Endothelial cell of umbilical vein (primary cell): ENCODE measurements at regions not wholly inside any gene's neighbourhood (a gene's known extent, or its start where the extent isn't known, plus 50 kb on each side); places are given as distances from the start of the nearest gene placed in this dataset.

Source experiments
- BruUV-seq: library from RNA; stranded (reverse); fragments of 400-500 nt; replicated peaks from 2 replicates; lab custom pipeline; 2021; lab: Mats Ljungman, UMichigan
- CTCF ChIA-PET: fragments of 300-600, 350-600 bp; sonication (Branson Sonifier 250); formaldehyde crosslinking; loops from one replicate; lab custom pipeline; 2021; ENCODE audit warnings: antibody characterized with exemption, inconsistent platforms; lab: Charles Lee
- POLR2A ChIA-PET: fragments of 300-600, 350-600 bp; sonication (Branson Sonifier 250); formaldehyde crosslinking; loops from one replicate; lab custom pipeline; 2021; ENCODE audit warnings: antibody characterized with exemption, inconsistent platforms; lab: Charles Lee
- DNase-seq: peaks from one replicate; pipeline ENCODE4 v3.0.0-alpha.2; 2011; ENCODE audit warnings: low read depth, low spot score
- FAIRE-seq: peaks from 2 replicates; lab custom pipeline; 2011; peaks lifted over from hg19 to GRCh38; lab: Jason Lieb, UNC
- H2AFZ ChIP-seq: 2 replicates; pipeline ENCODE4 v1.6.0; 2012; ENCODE audit warnings: low read depth, low read length, control low read depth, inconsistent platforms
- H3K27ac ChIP-seq: 2 replicates; pipeline ENCODE4 v1.5.1; 2011; ENCODE audit warnings: low read depth, mild to moderate bottlenecking, control low read depth, low read length, moderate library complexity; ENCODE audit not compliant: insufficient read depth
- H3K27me3 ChIP-seq, 2 experiments: 2 replicates each; pipeline versions ENCODE4 v1.6.0 to v1.6.1; 2011; ENCODE audit warnings: low read length in 2 of 2, mixed read lengths in 1 of 2; ENCODE audit not compliant: control insufficient read depth in 2 of 2, insufficient read depth in 2 of 2
- H3K36me3 ChIP-seq, 2 experiments: 2 replicates in 1 of 2; 3 replicates in 1 of 2; pipeline ENCODE4 v1.5.1; 2011; ENCODE audit warnings: low read length in 2 of 2, mild to moderate bottlenecking in 1 of 2, moderate library complexity in 1 of 2; ENCODE audit not compliant: control insufficient read depth in 2 of 2, insufficient read depth in 2 of 2; ENCODE audit errors: extremely low read depth in 1 of 2
- H3K4me1 ChIP-seq: 3 replicates; pipeline ENCODE4 v1.5.1; 2011; ENCODE audit warnings: mild to moderate bottlenecking, low read length; ENCODE audit not compliant: control insufficient read depth, insufficient read depth; ENCODE audit errors: extremely low read depth
- H3K4me2 ChIP-seq: 2 replicates; pipeline ENCODE4 v1.6.1; 2011; ENCODE audit warnings: low read length, control low read depth, mixed read lengths; ENCODE audit not compliant: insufficient read depth
- H3K4me3 ChIP-seq, 3 experiments: fragments of 200-600 bp in 1 of 3; sonication (generic), shearing (Covaris generic) in 1 of 3; replicated peaks in 1 of 3; 2 replicates each; pipeline ENCODE4 v1.5.1; 2011 to 2016; ENCODE audit warnings: control low read depth in 3 of 3, low read length in 3 of 3, mild to moderate bottlenecking in 2 of 3, inconsistent platforms in 1 of 3, low read depth in 1 of 3, moderate library complexity in 1 of 3; ENCODE audit not compliant: insufficient read depth in 1 of 3
- H3K79me2 ChIP-seq: 2 replicates; pipeline ENCODE4 v1.6.0; 2012; ENCODE audit warnings: low read length, inconsistent platforms; ENCODE audit not compliant: control insufficient read depth, insufficient read depth
- H3K9ac ChIP-seq: replicated peaks from 2 replicates; pipeline ENCODE3; 2011; ENCODE audit warnings: low read length, control low read depth; ENCODE audit not compliant: insufficient read depth; ENCODE audit errors: extremely low read depth
- H3K9me1 ChIP-seq: replicated peaks from 3 replicates; pipeline ENCODE4 v1.6.0; 2011; ENCODE audit warnings: mild to moderate bottlenecking, low read length; ENCODE audit not compliant: control insufficient read depth, insufficient read depth; ENCODE audit errors: extremely low read depth
- H3K9me3 ChIP-seq: replicated peaks from 2 replicates; pipeline ENCODE4 v1.5.1; 2012; ENCODE audit warnings: low read length, inconsistent platforms; ENCODE audit not compliant: control insufficient read depth, insufficient read depth
- H4K20me1 ChIP-seq: replicated peaks from 2 replicates; pipeline ENCODE3; 2011; ENCODE audit warnings: mild to moderate bottlenecking, low read length; ENCODE audit not compliant: control insufficient read depth, insufficient read depth; ENCODE audit errors: extremely low read depth
- EZH2 ChIP-seq: IDR thresholded peaks from 2 replicates; pipeline ENCODE4 v1.6.1; 2012; ENCODE audit warnings: borderline replicate concordance, low read depth, mild to moderate bottlenecking, moderate library complexity, low read length, inconsistent platforms; ENCODE audit not compliant: severe bottlenecking
- FOS ChIP-seq: IDR thresholded peaks from 2 replicates; pipeline ENCODE4 v1.6.1; 2011; ENCODE audit warnings: mild to moderate bottlenecking, low read length, moderate library complexity, borderline replicate concordance; ENCODE audit not compliant: insufficient read depth
- GATA2 ChIP-seq: IDR thresholded peaks from 2 replicates; pipeline ENCODE4 v1.7.0; 2011; ENCODE audit warnings: low read depth, mild to moderate bottlenecking, moderate library complexity, mixed read lengths, low read length; ENCODE audit not compliant: insufficient read length, insufficient read depth
- JUN ChIP-seq: IDR thresholded peaks from 2 replicates; pipeline ENCODE4 v1.6.1; 2011; ENCODE audit warnings: borderline replicate concordance, low read depth; ENCODE audit not compliant: insufficient read length, insufficient read depth
- MYC ChIP-seq: IDR thresholded peaks from one replicate; pipeline ENCODE4 v1.6.1; 2011; ENCODE audit warnings: mild to moderate bottlenecking, low read depth, low read length
- POLR2A ChIP-seq: IDR thresholded peaks from 2 replicates; pipeline ENCODE4 v1.6.1; 2012; ENCODE audit warnings: low read depth, mild to moderate bottlenecking, control low read depth, low read length
- POLR2AphosphoS5 ChIP-seq: IDR thresholded peaks from 2 replicates; pipeline ENCODE4 v1.6.1; 2012; ENCODE audit warnings: low read depth, mild to moderate bottlenecking, control low read depth, low read length, moderate library complexity; ENCODE audit not compliant: insufficient read depth
- dilution Hi-C: fragments of 300-500 bp; cut with MboI; formaldehyde crosslinking; loops from one replicate; pipeline ENCODE4 v1.15.0; 2019; ENCODE audit warnings: low sequenced_read_pairs; ENCODE audit not compliant: extremely low pct_ligation_motif_present
- intact Hi-C: fragments of 100-400 bp; cut with micrococcal nuclease; formaldehyde crosslinking; loops from one replicate; pipeline ENCODE4 v1.10.0; 2022
- TF ChIP-seq, protein P1 (sequence below), 2 donors: IDR thresholded peaks; 1 replicate in 1 of 2; 2 replicates in 1 of 2; pipeline ENCODE4 v1.5.1; 2011; ENCODE audit warnings: low read length in 2 of 2, mild to moderate bottlenecking in 2 of 2, moderate library complexity in 2 of 2, control low read depth in 1 of 2, inconsistent platforms in 1 of 2, low read depth in 1 of 2; ENCODE audit not compliant: insufficient read depth in 1 of 2; ENCODE audit errors: extremely low read depth in 1 of 2
- TF ChIP-seq, protein P2 (sequence below): IDR thresholded peaks from 2 replicates; pipeline ENCODE4 v1.6.1; 2011; ENCODE audit not compliant: insufficient read depth, insufficient read length

DNA sequence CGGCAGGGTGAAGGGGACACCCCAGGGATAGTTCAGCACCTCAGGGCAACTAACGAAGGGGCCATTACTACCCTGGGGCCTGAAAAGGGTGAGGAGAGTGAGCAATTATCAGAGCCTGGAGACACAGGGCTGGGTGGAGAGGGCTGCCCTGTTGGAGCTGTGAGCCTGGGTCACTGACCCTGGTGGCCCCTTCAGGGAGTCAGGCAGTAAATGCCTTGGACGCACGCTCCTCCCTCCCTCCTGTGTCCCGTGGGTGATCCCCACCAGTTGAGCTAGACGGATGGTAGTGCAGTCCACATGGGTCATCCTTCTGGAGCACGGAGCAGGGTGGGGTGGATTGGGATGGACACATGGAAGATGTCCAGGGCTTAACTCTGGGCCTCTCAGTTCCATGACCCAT lies 305.3 kb downstream of the PTPRU start:
- no TSS peak for BruUV-seq
- Histone ChIP-seq H3K4me3 (no peak overlapping the region), H3K9me3 (no peaks in the 10 kb centered on the region), H3K9ac (no peak overlapping the region), H4K20me1 (no peaks in the 10 kb centered on the region), H3K36me3 (no peaks in the 10 kb centered on the region), H3K4me2 (no peak overlapping the region), H3K27ac (no peak overlapping the region), H3K27me3 (no peaks in the 10 kb centered on the region), H3K79me2 (no peaks in the 10 kb centered on the region), H3K9me1 (no peaks in the 10 kb centered on the region), H3K4me1 (no peaks in the 10 kb centered on the region), H2AFZ (no peak overlapping the region)
- dilution Hi-C loops: no loop called here
- DNase-seq (no peak), FAIRE-seq (no peak)
- ChIA-PET CTCF (no interaction called here), POLR2A (no interaction called here)
- intact Hi-C loops: no loop called here
- no peak for TF ChIP-seq POLR2A
- TF ChIP-seq JUN: no peak
- TF ChIP-seq GATA2: no peak
- TF ChIP-seq, protein P1, sequence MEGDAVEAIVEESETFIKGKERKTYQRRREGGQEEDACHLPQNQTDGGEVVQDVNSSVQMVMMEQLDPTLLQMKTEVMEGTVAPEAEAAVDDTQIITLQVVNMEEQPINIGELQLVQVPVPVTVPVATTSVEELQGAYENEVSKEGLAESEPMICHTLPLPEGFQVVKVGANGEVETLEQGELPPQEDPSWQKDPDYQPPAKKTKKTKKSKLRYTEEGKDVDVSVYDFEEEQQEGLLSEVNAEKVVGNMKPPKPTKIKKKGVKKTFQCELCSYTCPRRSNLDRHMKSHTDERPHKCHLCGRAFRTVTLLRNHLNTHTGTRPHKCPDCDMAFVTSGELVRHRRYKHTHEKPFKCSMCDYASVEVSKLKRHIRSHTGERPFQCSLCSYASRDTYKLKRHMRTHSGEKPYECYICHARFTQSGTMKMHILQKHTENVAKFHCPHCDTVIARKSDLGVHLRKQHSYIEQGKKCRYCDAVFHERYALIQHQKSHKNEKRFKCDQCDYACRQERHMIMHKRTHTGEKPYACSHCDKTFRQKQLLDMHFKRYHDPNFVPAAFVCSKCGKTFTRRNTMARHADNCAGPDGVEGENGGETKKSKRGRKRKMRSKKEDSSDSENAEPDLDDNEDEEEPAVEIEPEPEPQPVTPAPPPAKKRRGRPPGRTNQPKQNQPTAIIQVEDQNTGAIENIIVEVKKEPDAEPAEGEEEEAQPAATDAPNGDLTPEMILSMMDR (IDR thresholded peaks at IDR 0.05; ENCODE audit: extremely low read depth in 1 of 2, insufficient read depth in 1 of 2, low read depth in 1 of 2, low read length in 2 of 2): no peak

DNA sequence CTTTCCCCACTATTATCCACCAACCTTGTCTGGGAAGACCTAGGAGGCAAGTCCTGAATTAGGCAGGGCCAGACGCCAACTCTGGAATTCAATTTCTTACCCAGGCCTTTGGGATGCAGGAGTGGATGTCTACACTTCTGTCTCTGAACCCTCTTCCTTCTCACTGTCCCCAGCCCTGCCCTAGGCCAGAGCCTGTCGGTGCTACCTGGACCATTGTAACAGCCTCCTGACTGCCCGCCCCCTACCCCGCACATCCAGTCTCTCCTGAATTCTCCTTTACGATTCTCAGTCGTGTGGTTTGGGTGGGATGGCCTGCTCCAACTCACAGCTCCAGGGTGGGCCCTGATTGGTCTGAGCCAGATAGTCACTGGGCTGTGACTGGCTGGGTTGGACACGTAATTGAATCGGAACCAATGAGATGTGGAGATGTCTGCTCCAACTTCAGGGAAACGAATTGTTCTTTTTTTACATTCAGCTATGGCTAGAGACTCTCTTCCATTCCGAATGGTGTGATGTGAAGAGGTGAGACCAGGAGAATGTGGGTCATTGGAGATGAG lies 304.6 kb downstream of the PTPRU start:
- no TSS peak for BruUV-seq
- no peaks in the 10 kb centered on the region for H3K9me1 ChIP-seq
- intact Hi-C loops: no loop called here
- H3K27ac ChIP-seq: no peak overlapping the region
- FAIRE-seq (no peak), DNase-seq (no peak)
- ChIA-PET POLR2A (no interaction called here), CTCF (no interaction called here)
- TF ChIP-seq MYC (no peak), JUN (no peak), FOS (no peak), POLR2AphosphoS5 (no peak), POLR2A (no peak), EZH2 (no peak), GATA2 (no peak)
- TF ChIP-seq, protein P2, sequence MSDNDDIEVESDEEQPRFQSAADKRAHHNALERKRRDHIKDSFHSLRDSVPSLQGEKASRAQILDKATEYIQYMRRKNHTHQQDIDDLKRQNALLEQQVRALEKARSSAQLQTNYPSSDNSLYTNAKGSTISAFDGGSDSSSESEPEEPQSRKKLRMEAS: no peak
- TF ChIP-seq, protein P1 (IDR thresholded peaks at IDR 0.05; ENCODE audit: extremely low read depth in 1 of 2, insufficient read depth in 1 of 2, low read depth in 1 of 2, low read length in 2 of 2): no peak
- H3K36me3 ChIP-seq: no peaks in the 10 kb centered on the region
- H3K4me1 ChIP-seq: no peaks in the 10 kb centered on the region
- no peak overlapping the region for H2AFZ ChIP-seq
- H3K79me2 ChIP-seq: no peaks in the 10 kb centered on the region
- H3K4me3 ChIP-seq: no peak overlapping the region
- dilution Hi-C loops: no loop called here
- no peaks in the 10 kb centered on the region for H4K20me1 ChIP-seq
- H3K4me2 ChIP-seq: no peak overlapping the region
- no peaks in the 10 kb centered on the region for H3K27me3 ChIP-seq
- H3K9me3 ChIP-seq: no peaks in the 10 kb centered on the region
- no peak overlapping the region for H3K9ac ChIP-seq
